ENCODE measurements at regions not wholly inside any gene's neighbourhood (a gene's known extent, or its start where the extent isn't known, plus 50 kb on each side); places are given as distances from the start of the nearest gene placed in this dataset.
"Not testable (repeated sequence)": the region's sequence is repeated elsewhere in the genome, so short reads cannot be mapped to it uniquely, and the experiment has no call there.

DNA sequence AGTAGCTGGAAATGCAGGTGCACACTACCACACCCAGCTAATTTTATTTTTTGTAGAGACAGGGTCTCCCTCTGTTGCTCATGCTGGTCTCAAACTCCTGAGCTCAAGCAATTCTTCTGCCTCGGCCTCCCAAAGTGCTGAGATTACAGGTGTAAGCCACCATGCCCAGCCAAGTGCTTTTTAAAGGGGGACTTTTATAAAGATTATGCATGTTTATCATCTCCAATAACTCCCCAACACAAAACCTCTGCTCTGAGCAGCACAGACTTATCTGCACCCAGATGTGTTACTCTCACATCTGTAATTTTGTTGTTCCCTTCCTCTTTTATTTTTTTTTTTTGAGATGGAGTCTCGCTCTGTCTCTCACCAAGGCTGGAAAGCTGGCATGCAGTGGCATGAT lies 108.6 kb downstream of the TRIM69 start:
- H3K79me2 ChIP-seq (ENCODE audit: insufficient read depth, low read length); H3K18ac ChIP-seq (ENCODE audit: insufficient read length, low read depth, low read length); H3K27me3 ChIP-seq (ENCODE audit: insufficient read depth, low read length); H3K23ac ChIP-seq (ENCODE audit: insufficient read length, low read depth, low read length); H3K4me2 ChIP-seq (ENCODE audit: insufficient read depth, insufficient read length, low read length); H3K9me3 ChIP-seq (ENCODE audit: control insufficient read depth, low read depth, low read length); H3K4me1 ChIP-seq (ENCODE audit: insufficient read depth, low read length); H4K8ac ChIP-seq (replicated peaks; ENCODE audit: insufficient read length, low read depth, low read length); H3K27ac Mint-ChIP-seq; H3K27ac ChIP-seq (ENCODE audit: insufficient read length, low read depth, low read length); H4K5ac ChIP-seq (ENCODE audit: insufficient read length, low read depth, low read length); H3K79me1 ChIP-seq (ENCODE audit: insufficient read depth, low read depth, low read length, poor library complexity, severe bottlenecking); H3K56ac ChIP-seq (ENCODE audit: insufficient read length, low read depth, low read length); H2BK5ac ChIP-seq (ENCODE audit: insufficient read length, low read length); H3K36me3 Mint-ChIP-seq (ENCODE audit: insufficient read depth in 1 of 3, low read depth in 3 of 3); DNase-seq; H3K14ac ChIP-seq (ENCODE audit: insufficient read depth, low read length); H2AK5ac ChIP-seq (ENCODE audit: insufficient read length, low read length); H3K4me1 Mint-ChIP-seq; H3T11ph ChIP-seq (ENCODE audit: low read length); H3K9me3 Mint-ChIP-seq; H2BK15ac ChIP-seq (ENCODE audit: low read depth, low read length); H2BK120ac ChIP-seq (ENCODE audit: low read depth, low read length, poor library complexity, severe bottlenecking); H3K4ac ChIP-seq (ENCODE audit: low read depth, low read length); H4K20me1 ChIP-seq (ENCODE audit: control insufficient read depth, insufficient read depth, insufficient read length); H2BK20ac ChIP-seq (ENCODE audit: low read depth, low read length, poor library complexity, severe bottlenecking); H3K4me3 Mint-ChIP-seq; H2BK12ac ChIP-seq (ENCODE audit: insufficient read length, low read depth, low read length); H3K27me3 Mint-ChIP-seq (ENCODE audit: low read depth); H2AFZ ChIP-seq (ENCODE audit: low read length); H3K9ac ChIP-seq (ENCODE audit: extremely low read depth, insufficient read length, low read length); H4K91ac ChIP-seq (ENCODE audit: insufficient read length, low read depth, low read length); H3K23me2 ChIP-seq (ENCODE audit: insufficient read length, low read depth, low read length, poor library complexity, severe bottlenecking): not testable (repeated sequence)
- WGBS (ENCODE audit: extremely low coverage, insufficient read length, low lambda C conversion rate), result no CpG with 5 or more reads among the region's 2 CpGs

- not testable (repeated sequence) for H3K4me1 Mint-ChIP-seq; H3K56ac ChIP-seq (ENCODE audit: insufficient read length, low read depth, low read length); H3K4me3 Mint-ChIP-seq; H3K9me3 ChIP-seq (ENCODE audit: control insufficient read depth, low read depth, low read length); H2BK5ac ChIP-seq (ENCODE audit: insufficient read length, low read length); H3T11ph ChIP-seq (ENCODE audit: low read length); H2BK15ac ChIP-seq (ENCODE audit: low read depth, low read length); H3K9me3 Mint-ChIP-seq; H3K4me2 ChIP-seq (ENCODE audit: insufficient read depth, insufficient read length, low read length); H2AK5ac ChIP-seq (ENCODE audit: insufficient read length, low read length); H4K5ac ChIP-seq (ENCODE audit: insufficient read length, low read depth, low read length); H3K9ac ChIP-seq (ENCODE audit: extremely low read depth, insufficient read length, low read length); H2AFZ ChIP-seq (ENCODE audit: low read length); H3K23me2 ChIP-seq (ENCODE audit: insufficient read length, low read depth, low read length, poor library complexity, severe bottlenecking); H3K27me3 ChIP-seq (ENCODE audit: insufficient read depth, low read length); H3K18ac ChIP-seq (ENCODE audit: insufficient read length, low read depth, low read length); H4K20me1 ChIP-seq (ENCODE audit: control insufficient read depth, insufficient read depth, insufficient read length); DNase-seq; H3K27ac Mint-ChIP-seq; H2BK20ac ChIP-seq (ENCODE audit: low read depth, low read length, poor library complexity, severe bottlenecking); H2BK12ac ChIP-seq (ENCODE audit: insufficient read length, low read depth, low read length); H3K27ac ChIP-seq (ENCODE audit: insufficient read length, low read depth, low read length); H4K8ac ChIP-seq (replicated peaks; ENCODE audit: insufficient read length, low read depth, low read length); H3K14ac ChIP-seq (ENCODE audit: insufficient read depth, low read length); H3K27me3 Mint-ChIP-seq (ENCODE audit: low read depth); H4K91ac ChIP-seq (ENCODE audit: insufficient read length, low read depth, low read length); H3K4ac ChIP-seq (ENCODE audit: low read depth, low read length); H3K23ac ChIP-seq (ENCODE audit: insufficient read length, low read depth, low read length); H2BK120ac ChIP-seq (ENCODE audit: low read depth, low read length, poor library complexity, severe bottlenecking); H3K4me1 ChIP-seq (ENCODE audit: insufficient read depth, low read length); H3K79me2 ChIP-seq (ENCODE audit: insufficient read depth, low read length); H3K79me1 ChIP-seq (ENCODE audit: insufficient read depth, low read depth, low read length, poor library complexity, severe bottlenecking); H3K36me3 Mint-ChIP-seq (ENCODE audit: insufficient read depth in 1 of 3, low read depth in 3 of 3)
- no CpG with 5 or more reads among the region's 1 CpG for WGBS (ENCODE audit: extremely low coverage, insufficient read length, low lambda C conversion rate)
These were observed 109.8 kb downstream of the TRIM69 start for GRCh38 chr15:44846156-44846555.

DNA sequence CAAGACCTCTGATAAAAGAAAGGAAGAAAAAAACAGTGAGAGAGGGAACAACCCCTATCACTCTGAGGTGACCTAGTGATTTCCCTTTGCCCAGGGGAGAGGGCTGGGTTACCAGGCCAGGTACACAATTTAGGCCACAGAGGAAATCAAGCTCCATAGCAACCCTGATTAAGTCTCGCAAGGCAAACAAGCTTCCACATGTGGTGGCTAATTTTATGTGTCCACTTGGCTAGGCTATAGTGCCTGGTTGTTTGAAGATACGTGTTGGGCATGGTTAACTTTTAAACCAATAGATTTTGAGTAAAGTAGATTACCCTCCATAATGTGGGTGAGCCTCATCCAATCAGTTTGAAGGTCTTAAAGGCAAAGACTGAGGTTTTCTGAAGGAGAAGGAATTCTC lies 108.9 kb upstream of the TERB2 start:
- not testable (repeated sequence) for H3K4me1 ChIP-seq (ENCODE audit: insufficient read depth, low read length); H3T11ph ChIP-seq (ENCODE audit: low read length); H3K56ac ChIP-seq (ENCODE audit: insufficient read length, low read depth, low read length); H4K5ac ChIP-seq (ENCODE audit: insufficient read length, low read depth, low read length); H3K9ac ChIP-seq (ENCODE audit: extremely low read depth, insufficient read length, low read length); H2AFZ ChIP-seq (ENCODE audit: low read length); H3K23ac ChIP-seq (ENCODE audit: insufficient read length, low read depth, low read length); H4K20me1 ChIP-seq (ENCODE audit: control insufficient read depth, insufficient read depth, insufficient read length); H3K79me1 ChIP-seq (ENCODE audit: insufficient read depth, low read depth, low read length, poor library complexity, severe bottlenecking); H2BK20ac ChIP-seq (ENCODE audit: low read depth, low read length, poor library complexity, severe bottlenecking); H4K91ac ChIP-seq (ENCODE audit: insufficient read length, low read depth, low read length); H3K36me3 Mint-ChIP-seq (ENCODE audit: insufficient read depth in 1 of 3, low read depth in 3 of 3); H2BK12ac ChIP-seq (ENCODE audit: insufficient read length, low read depth, low read length); H3K9me3 ChIP-seq (ENCODE audit: control insufficient read depth, low read depth, low read length); H3K14ac ChIP-seq (ENCODE audit: insufficient read depth, low read length); H3K4me2 ChIP-seq (ENCODE audit: insufficient read depth, insufficient read length, low read length); DNase-seq; H3K27me3 Mint-ChIP-seq (ENCODE audit: low read depth); H3K23me2 ChIP-seq (ENCODE audit: insufficient read length, low read depth, low read length, poor library complexity, severe bottlenecking); H2BK5ac ChIP-seq (ENCODE audit: insufficient read length, low read length); H2BK120ac ChIP-seq (ENCODE audit: low read depth, low read length, poor library complexity, severe bottlenecking); H2AK5ac ChIP-seq (ENCODE audit: insufficient read length, low read length); H4K8ac ChIP-seq (replicated peaks; ENCODE audit: insufficient read length, low read depth, low read length); H2BK15ac ChIP-seq (ENCODE audit: low read depth, low read length); H3K4me3 Mint-ChIP-seq; H3K18ac ChIP-seq (ENCODE audit: insufficient read length, low read depth, low read length); H3K9me3 Mint-ChIP-seq; H3K27me3 ChIP-seq (ENCODE audit: insufficient read depth, low read length); H3K4me1 Mint-ChIP-seq; H3K27ac ChIP-seq (ENCODE audit: insufficient read length, low read depth, low read length); H3K4ac ChIP-seq (ENCODE audit: low read depth, low read length); H3K79me2 ChIP-seq (ENCODE audit: insufficient read depth, low read length); H3K27ac Mint-ChIP-seq
- no CpG with 5 or more reads among the region's 2 CpGs for WGBS (ENCODE audit: extremely low coverage, insufficient read length, low lambda C conversion rate)
